Activated T-cell treated with anti-CD3 and anti-CD28 coated beads for 1 hour (primary cell): ENCODE measurements at regions not wholly inside any gene's neighbourhood (a gene's known extent, or its start where the extent isn't known, plus 50 kb on each side); places are given as distances from the start of the nearest gene placed in this dataset.
"Not testable (repeated sequence)": the region's sequence is repeated elsewhere in the genome, so short reads cannot be mapped to it uniquely, and the experiment has no call there.

ENCODE experiments used
- DNase-seq: peaks from one replicate; pipeline ENCODE4 v3.0.0-alpha.2; 2020; ENCODE audit warnings: low read depth

GRCh38 chr7:97928844-97929243 lies 56.6 kb upstream of the ASNS start:
- not testable (repeated sequence) for DNase-seq

- peak; percentile 65 for DNase-seq
These were observed 55.9 kb upstream of the ASNS start for GRCh38 chr7:97927790-97928748.
